GM23338 (cell line): ENCODE measurements at regions not wholly inside any gene's neighbourhood (a gene's known extent, or its start where the extent isn't known, plus 50 kb on each side); places are given as distances from the start of the nearest gene placed in this dataset.

Experiments
- CREB1 ChIP-seq: fragments of 250-450 bp; sonication (Bioruptor Pico); IDR thresholded peaks from 2 replicates; pipeline ENCODE4 v1.5.0; 2020; ENCODE audit warnings: low read depth, mild to moderate bottlenecking, moderate library complexity
- CTCF ChIP-seq, 2 experiments: fragments of 200-600 bp in 1 of 2; sonication (generic) in 1 of 2; conservative IDR thresholded peaks; 2 replicates each; pipeline versions ENCODE4 v1.5.1 to v1.6.1; 2016 to 2017; ENCODE audit warnings: antibody characterized with exemption in 2 of 2, low read depth in 2 of 2, mild to moderate bottlenecking in 2 of 2, moderate library complexity in 1 of 2
- ETS1 ChIP-seq: IDR thresholded peaks from 2 replicates; pipeline ENCODE4 v1.6.1; 2016; ENCODE audit warnings: antibody characterized with exemption
- EZH2 ChIP-seq: fragments of 200-600 bp; sonication (generic); IDR thresholded peaks from one replicate; pipeline ENCODE4 v1.8.0; 2017; ENCODE audit warnings: antibody characterized with exemption, mild to moderate bottlenecking, low read depth; ENCODE audit not compliant: unreplicated experiment
- EZH2phosphoT487 ChIP-seq: fragments of 200-600 bp; sonication (generic); IDR thresholded peaks from one replicate; pipeline ENCODE4 v1.8.1; 2018; ENCODE audit warnings: antibody characterized with exemption; ENCODE audit not compliant: unreplicated experiment
- JUNB ChIP-seq: IDR thresholded peaks from one replicate; pipeline ENCODE4 v1.6.1; 2016; ENCODE audit warnings: antibody characterized with exemption; ENCODE audit not compliant: unreplicated experiment
- NANOG ChIP-seq: IDR thresholded peaks from 2 replicates; pipeline ENCODE4 v1.6.1; 2016; ENCODE audit warnings: antibody characterized with exemption, borderline replicate concordance
- POLR2AphosphoS5 ChIP-seq: IDR thresholded peaks from 2 replicates; pipeline ENCODE4 v1.6.1; 2016; ENCODE audit warnings: antibody characterized with exemption, low read depth
- REST ChIP-seq: IDR thresholded peaks from one replicate; pipeline ENCODE4 v1.6.1; 2018; ENCODE audit warnings: antibody characterized with exemption; ENCODE audit not compliant: unreplicated experiment
- STAT1 ChIP-seq: IDR thresholded peaks from one replicate; pipeline ENCODE4 v1.6.1; 2016; ENCODE audit warnings: antibody characterized with exemption; ENCODE audit not compliant: unreplicated experiment
- ZNF114 ChIP-seq: fragments of 250-450 bp; sonication (Bioruptor Pico); IDR thresholded peaks from 2 replicates; pipeline ENCODE4 v1.5.0; 2020; ENCODE audit warnings: mild to moderate bottlenecking, moderate library complexity
- ZNF331 ChIP-seq: fragments of 250-450 bp; sonication (Bioruptor Pico); IDR thresholded peaks from 2 replicates; pipeline ENCODE4 v1.5.0; 2020; ENCODE audit warnings: low read depth, mild to moderate bottlenecking, moderate library complexity
- ZNF462 ChIP-seq: fragments of 250-450 bp; sonication (Bioruptor Pico); IDR thresholded peaks from 2 replicates; pipeline ENCODE4 v1.5.0; 2020; ENCODE audit warnings: mild to moderate bottlenecking, moderate library complexity

GRCh38 chr5:148933903-148934432 lies 107.6 kb downstream of the ADRB2 start:
- no peak for TF ChIP-seq CTCF (conservative IDR thresholded peaks at IDR 0.05; ENCODE audit: low read depth in 2 of 2)
- TF ChIP-seq REST = no peak
- no peak for TF ChIP-seq EZH2phosphoT487
- no peak for TF ChIP-seq ZNF462 (CRISPR knock-in tag)
- no peak for TF ChIP-seq ZNF114 (CRISPR knock-in tag)
- TF ChIP-seq ZNF331 (CRISPR knock-in tag) = no peak
- TF ChIP-seq POLR2AphosphoS5 = no peak
- TF ChIP-seq EZH2 = no peak
- TF ChIP-seq JUNB = no peak
- TF ChIP-seq ETS1 = no peak
- TF ChIP-seq CREB1 = no peak
- TF ChIP-seq NANOG = no peak
- TF ChIP-seq STAT1 = no peak
